ENCODE measurements at regions not wholly inside any gene's neighbourhood (a gene's known extent, or its start where the extent isn't known, plus 50 kb on each side); places are given as distances from the start of the nearest gene placed in this dataset.

DNA sequence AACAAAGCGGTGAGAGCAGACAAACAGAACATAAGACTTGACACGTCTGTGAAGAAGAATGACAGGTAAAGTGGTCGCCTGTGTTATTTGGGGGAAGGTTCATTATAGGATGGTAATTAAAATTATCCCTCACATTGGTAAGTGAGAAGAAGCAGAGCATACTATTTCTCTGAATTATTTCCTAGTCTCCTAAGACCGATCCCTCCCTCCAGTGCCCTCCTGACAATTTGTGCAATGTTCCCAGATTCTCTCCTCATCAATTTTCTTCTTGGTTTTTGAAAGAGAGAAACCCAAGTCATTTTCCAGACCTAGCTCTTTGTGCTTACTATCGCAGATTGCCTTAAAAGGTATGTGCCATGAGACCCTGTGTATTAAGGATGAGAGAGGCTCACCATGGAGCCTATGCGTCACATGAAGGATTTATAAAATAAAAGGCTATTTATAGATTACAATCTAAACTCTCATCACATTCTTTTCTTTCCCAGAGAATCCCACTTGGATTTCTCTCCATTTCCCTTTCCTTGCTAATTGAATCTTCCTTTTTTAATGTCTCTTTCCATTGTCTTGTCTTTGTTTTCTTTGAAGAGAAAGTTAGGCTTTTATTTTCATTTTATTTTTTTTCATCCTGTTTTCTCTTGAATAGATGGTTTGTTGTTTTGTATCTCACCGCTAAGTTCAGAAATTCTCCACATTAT is 112.0 kb downstream of the PPP1R3A start:
- TF ChIP-seq ARNTL (CRISPR knock-in tag; IDR thresholded peaks at IDR 0.05; ENCODE audit: borderline replicate concordance, low read depth) = no peak
- no peak for TF ChIP-seq TOX (CRISPR knock-in tag; IDR thresholded peaks at IDR 0.05; ENCODE audit: borderline replicate concordance)
- no peak for TF ChIP-seq CSDC2 (CRISPR knock-in tag; IDR thresholded peaks at IDR 0.05)
- no peak for TF ChIP-seq ZFP30 (CRISPR knock-in tag; IDR thresholded peaks at IDR 0.05)
- ATAC-seq = no peak

DNA sequence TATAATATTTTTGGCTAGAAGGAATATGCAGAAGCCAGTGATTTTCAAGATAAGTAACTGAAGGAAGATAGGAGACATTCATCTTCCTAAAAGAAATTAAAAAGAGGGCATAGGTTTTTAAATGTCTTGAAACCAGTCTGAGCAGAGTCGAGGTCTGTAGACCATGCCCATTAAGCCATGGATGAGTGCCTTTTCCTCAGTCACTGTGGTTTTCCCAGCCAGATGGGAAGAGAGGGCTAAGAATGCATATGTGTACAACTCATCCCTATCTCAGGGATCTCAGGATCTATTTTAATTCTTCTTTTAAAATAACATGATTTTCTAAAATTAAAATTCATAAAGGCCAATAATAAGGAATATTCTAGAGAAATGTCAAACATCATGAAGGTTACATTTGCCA is 112.8 kb downstream of the PPP1R3A start:
- no peak for ATAC-seq
- TF ChIP-seq ARNTL (CRISPR knock-in tag; IDR thresholded peaks at IDR 0.05; ENCODE audit: borderline replicate concordance, low read depth) (no peak), ZC3H10 (CRISPR knock-in tag; IDR thresholded peaks at IDR 0.05) (no peak), ZFP30 (CRISPR knock-in tag; IDR thresholded peaks at IDR 0.05) (no peak), CSDC2 (CRISPR knock-in tag; IDR thresholded peaks at IDR 0.05) (no peak), OSR1 (CRISPR knock-in tag; IDR thresholded peaks at IDR 0.05) (no peak), BACH2 (CRISPR knock-in tag; IDR thresholded peaks at IDR 0.05; ENCODE audit: borderline replicate concordance) (no peak)
- TF ChIP-seq, protein P1, sequence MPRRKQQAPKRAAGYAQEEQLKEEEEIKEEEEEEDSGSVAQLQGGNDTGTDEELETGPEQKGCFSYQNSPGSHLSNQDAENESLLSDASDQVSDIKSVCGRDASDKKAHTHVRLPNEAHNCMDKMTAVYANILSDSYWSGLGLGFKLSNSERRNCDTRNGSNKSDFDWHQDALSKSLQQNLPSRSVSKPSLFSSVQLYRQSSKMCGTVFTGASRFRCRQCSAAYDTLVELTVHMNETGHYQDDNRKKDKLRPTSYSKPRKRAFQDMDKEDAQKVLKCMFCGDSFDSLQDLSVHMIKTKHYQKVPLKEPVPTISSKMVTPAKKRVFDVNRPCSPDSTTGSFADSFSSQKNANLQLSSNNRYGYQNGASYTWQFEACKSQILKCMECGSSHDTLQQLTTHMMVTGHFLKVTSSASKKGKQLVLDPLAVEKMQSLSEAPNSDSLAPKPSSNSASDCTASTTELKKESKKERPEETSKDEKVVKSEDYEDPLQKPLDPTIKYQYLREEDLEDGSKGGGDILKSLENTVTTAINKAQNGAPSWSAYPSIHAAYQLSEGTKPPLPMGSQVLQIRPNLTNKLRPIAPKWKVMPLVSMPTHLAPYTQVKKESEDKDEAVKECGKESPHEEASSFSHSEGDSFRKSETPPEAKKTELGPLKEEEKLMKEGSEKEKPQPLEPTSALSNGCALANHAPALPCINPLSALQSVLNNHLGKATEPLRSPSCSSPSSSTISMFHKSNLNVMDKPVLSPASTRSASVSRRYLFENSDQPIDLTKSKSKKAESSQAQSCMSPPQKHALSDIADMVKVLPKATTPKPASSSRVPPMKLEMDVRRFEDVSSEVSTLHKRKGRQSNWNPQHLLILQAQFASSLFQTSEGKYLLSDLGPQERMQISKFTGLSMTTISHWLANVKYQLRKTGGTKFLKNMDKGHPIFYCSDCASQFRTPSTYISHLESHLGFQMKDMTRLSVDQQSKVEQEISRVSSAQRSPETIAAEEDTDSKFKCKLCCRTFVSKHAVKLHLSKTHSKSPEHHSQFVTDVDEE (CRISPR knock-in tag; IDR thresholded peaks at IDR 0.05) = no peak
- TF ChIP-seq, protein P2, sequence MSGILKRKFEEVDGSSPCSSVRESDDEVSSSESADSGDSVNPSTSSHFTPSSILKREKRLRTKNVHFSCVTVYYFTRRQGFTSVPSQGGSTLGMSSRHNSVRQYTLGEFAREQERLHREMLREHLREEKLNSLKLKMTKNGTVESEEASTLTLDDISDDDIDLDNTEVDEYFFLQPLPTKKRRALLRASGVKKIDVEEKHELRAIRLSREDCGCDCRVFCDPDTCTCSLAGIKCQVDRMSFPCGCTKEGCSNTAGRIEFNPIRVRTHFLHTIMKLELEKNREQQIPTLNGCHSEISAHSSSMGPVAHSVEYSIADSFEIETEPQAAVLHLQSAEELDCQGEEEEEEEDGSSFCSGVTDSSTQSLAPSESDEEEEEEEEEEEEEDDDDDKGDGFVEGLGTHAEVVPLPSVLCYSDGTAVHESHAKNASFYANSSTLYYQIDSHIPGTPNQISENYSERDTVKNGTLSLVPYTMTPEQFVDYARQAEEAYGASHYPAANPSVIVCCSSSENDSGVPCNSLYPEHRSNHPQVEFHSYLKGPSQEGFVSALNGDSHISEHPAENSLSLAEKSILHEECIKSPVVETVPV (CRISPR knock-in tag; IDR thresholded peaks at IDR 0.05) = no peak
- TF ChIP-seq, protein P3, sequence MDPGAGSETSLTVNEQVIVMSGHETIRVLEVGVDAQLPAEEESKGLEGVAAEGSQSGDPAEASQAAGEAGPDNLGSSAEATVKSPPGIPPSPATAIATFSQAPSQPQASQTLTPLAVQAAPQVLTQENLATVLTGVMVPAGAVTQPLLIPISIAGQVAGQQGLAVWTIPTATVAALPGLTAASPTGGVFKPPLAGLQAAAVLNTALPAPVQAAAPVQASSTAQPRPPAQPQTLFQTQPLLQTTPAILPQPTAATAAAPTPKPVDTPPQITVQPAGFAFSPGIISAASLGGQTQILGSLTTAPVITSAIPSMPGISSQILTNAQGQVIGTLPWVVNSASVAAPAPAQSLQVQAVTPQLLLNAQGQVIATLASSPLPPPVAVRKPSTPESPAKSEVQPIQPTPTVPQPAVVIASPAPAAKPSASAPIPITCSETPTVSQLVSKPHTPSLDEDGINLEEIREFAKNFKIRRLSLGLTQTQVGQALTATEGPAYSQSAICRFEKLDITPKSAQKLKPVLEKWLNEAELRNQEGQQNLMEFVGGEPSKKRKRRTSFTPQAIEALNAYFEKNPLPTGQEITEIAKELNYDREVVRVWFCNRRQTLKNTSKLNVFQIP (CRISPR knock-in tag; IDR thresholded peaks at IDR 0.05; ENCODE audit: borderline replicate concordance, low read depth) = no peak

DNA sequence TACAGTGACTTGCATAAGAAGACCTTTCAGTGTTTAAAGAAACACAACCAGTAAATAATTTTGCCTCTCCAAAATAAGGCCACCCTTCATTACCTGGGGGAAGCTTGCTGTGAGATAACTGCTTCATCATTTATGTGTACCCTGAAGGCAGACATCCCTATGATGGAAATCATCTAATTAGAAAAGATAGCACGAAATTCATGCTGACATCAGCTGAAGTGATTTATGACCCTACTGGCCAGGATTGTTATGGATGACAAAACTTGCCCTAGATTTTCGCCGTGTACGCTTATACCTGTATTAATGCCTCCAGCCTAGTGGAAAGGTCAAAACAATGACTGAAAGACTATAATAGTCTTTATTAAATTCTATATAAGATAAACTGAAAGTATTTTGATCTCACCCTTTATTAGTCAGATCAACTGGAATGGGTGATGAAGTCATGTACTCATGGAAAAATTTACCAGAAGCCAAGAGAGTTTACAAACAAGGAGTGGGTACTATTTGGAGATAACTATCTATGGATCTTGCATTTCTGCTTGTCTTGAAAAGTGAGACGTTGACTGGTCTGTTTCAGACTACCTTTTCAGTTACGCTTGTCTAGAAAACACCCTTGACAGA is 114.2 kb downstream of the PPP1R3A start:
- ATAC-seq = no peak
- no peak for TF ChIP-seq TOX (CRISPR knock-in tag; IDR thresholded peaks at IDR 0.05; ENCODE audit: borderline replicate concordance)
- TF ChIP-seq ZFP30 (CRISPR knock-in tag; IDR thresholded peaks at IDR 0.05) = no peak
- no peak for TF ChIP-seq OSR1 (CRISPR knock-in tag; IDR thresholded peaks at IDR 0.05)
- TF ChIP-seq ZNF70 (CRISPR knock-in tag; IDR thresholded peaks at IDR 0.05) = no peak
- TF ChIP-seq, protein P3 (CRISPR knock-in tag; IDR thresholded peaks at IDR 0.05; ENCODE audit: borderline replicate concordance, low read depth) = no peak
- no peak for TF ChIP-seq ZC3H10 (CRISPR knock-in tag; IDR thresholded peaks at IDR 0.05)
- TF ChIP-seq, protein P1 (CRISPR knock-in tag; IDR thresholded peaks at IDR 0.05) = no peak
- no peak for TF ChIP-seq ZNF565 (CRISPR knock-in tag; conservative IDR thresholded peaks at IDR 0.05; ENCODE audit: low read depth)

DNA sequence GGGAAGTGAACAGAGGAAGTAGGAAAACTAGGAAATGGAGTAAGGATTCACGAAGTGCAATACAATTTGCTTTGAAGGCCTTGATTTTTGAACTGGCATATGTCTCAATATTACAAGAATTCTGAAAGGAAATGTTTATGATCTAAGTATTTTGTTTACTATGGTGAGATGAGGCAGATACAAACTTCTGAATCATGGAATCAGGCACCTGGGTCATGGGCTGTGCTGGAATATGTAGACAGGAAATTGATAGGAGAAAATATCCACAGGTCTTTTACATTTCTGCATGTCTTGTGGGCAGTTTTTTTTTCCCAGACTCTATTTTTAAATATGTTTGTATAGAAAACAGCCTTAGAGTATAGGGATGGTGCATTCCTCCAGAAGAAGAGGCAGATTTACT is 117.1 kb downstream of the PPP1R3A start:
- ATAC-seq = no peak
- TF ChIP-seq SNAI2 (CRISPR knock-in tag; IDR thresholded peaks at IDR 0.05) = no peak
- TF ChIP-seq BACH2 (CRISPR knock-in tag; IDR thresholded peaks at IDR 0.05; ENCODE audit: borderline replicate concordance) = no peak
- TF ChIP-seq RARB (CRISPR knock-in tag; IDR thresholded peaks at IDR 0.05) = no peak
- TF ChIP-seq PPARA (CRISPR knock-in tag; IDR thresholded peaks at IDR 0.05; ENCODE audit: borderline replicate concordance) = no peak
- TF ChIP-seq ZFP30 (CRISPR knock-in tag; IDR thresholded peaks at IDR 0.05) = no peak
- TF ChIP-seq ZFP3 (CRISPR knock-in tag; IDR thresholded peaks at IDR 0.05) = no peak
- TF ChIP-seq ARNTL (CRISPR knock-in tag; IDR thresholded peaks at IDR 0.05; ENCODE audit: borderline replicate concordance, low read depth) = no peak
- no peak for TF ChIP-seq OSR1 (CRISPR knock-in tag; IDR thresholded peaks at IDR 0.05)
- TF ChIP-seq, protein P4, sequence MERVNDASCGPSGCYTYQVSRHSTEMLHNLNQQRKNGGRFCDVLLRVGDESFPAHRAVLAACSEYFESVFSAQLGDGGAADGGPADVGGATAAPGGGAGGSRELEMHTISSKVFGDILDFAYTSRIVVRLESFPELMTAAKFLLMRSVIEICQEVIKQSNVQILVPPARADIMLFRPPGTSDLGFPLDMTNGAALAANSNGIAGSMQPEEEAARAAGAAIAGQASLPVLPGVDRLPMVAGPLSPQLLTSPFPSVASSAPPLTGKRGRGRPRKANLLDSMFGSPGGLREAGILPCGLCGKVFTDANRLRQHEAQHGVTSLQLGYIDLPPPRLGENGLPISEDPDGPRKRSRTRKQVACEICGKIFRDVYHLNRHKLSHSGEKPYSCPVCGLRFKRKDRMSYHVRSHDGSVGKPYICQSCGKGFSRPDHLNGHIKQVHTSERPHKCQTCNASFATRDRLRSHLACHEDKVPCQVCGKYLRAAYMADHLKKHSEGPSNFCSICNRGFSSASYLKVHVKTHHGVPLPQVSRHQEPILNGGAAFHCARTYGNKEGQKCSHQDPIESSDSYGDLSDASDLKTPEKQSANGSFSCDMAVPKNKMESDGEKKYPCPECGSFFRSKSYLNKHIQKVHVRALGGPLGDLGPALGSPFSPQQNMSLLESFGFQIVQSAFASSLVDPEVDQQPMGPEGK (CRISPR knock-in tag; IDR thresholded peaks at IDR 0.05; ENCODE audit: borderline replicate concordance) = no peak
- no peak for TF ChIP-seq TOX (CRISPR knock-in tag; IDR thresholded peaks at IDR 0.05; ENCODE audit: borderline replicate concordance)
- TF ChIP-seq, protein P2 (CRISPR knock-in tag; IDR thresholded peaks at IDR 0.05) = no peak
- no peak for TF ChIP-seq ISL1 (CRISPR knock-in tag; IDR thresholded peaks at IDR 0.05)
